ENCODE measurements at regions not wholly inside any gene's neighbourhood (a gene's known extent, or its start where the extent isn't known, plus 50 kb on each side); places are given as distances from the start of the nearest gene placed in this dataset.

DNA sequence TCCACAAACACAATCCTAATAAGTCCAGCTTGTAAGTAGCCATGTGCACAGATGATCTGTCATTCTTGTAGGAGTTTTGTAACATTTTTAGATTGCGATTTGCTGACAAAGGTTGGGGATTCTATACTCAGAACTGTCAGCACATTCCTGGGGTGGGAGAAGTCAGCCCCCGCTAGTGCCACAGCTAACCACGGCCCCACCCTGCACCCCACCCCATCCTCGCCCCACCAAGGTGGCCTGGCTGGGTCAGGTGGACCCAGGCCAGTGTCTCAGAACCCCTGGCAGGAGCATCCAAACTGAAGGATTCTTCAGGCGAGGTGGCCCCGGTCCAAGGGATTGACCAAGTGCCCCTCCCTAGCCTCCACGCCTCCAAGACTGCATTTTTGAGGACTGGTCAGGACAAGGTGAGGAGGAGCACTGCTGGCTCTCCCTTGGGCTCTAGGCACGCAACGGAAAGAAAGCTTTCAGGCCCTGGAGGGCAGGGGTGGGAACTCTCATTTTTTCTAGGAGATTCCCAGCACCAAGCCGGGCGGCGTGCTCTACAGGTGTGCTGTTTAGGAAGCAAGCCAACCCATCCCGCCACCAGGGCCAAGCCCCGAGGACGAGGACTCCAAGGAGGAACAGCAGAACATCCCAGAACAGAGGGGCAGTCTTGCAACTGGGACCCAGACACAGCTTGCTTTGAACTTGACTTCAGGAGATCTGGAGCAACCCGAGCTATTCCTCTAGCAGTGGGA lies 172.8 kb downstream of the BCL11B start:
- no peak for TF ChIP-seq ZFX (IDR thresholded peaks at IDR 0.05)
- TF ChIP-seq, protein P1, sequence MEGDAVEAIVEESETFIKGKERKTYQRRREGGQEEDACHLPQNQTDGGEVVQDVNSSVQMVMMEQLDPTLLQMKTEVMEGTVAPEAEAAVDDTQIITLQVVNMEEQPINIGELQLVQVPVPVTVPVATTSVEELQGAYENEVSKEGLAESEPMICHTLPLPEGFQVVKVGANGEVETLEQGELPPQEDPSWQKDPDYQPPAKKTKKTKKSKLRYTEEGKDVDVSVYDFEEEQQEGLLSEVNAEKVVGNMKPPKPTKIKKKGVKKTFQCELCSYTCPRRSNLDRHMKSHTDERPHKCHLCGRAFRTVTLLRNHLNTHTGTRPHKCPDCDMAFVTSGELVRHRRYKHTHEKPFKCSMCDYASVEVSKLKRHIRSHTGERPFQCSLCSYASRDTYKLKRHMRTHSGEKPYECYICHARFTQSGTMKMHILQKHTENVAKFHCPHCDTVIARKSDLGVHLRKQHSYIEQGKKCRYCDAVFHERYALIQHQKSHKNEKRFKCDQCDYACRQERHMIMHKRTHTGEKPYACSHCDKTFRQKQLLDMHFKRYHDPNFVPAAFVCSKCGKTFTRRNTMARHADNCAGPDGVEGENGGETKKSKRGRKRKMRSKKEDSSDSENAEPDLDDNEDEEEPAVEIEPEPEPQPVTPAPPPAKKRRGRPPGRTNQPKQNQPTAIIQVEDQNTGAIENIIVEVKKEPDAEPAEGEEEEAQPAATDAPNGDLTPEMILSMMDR (conservative IDR thresholded peaks at IDR 0.05) = no peak
- H3K27ac ChIP-seq = no peak overlapping the region

DNA sequence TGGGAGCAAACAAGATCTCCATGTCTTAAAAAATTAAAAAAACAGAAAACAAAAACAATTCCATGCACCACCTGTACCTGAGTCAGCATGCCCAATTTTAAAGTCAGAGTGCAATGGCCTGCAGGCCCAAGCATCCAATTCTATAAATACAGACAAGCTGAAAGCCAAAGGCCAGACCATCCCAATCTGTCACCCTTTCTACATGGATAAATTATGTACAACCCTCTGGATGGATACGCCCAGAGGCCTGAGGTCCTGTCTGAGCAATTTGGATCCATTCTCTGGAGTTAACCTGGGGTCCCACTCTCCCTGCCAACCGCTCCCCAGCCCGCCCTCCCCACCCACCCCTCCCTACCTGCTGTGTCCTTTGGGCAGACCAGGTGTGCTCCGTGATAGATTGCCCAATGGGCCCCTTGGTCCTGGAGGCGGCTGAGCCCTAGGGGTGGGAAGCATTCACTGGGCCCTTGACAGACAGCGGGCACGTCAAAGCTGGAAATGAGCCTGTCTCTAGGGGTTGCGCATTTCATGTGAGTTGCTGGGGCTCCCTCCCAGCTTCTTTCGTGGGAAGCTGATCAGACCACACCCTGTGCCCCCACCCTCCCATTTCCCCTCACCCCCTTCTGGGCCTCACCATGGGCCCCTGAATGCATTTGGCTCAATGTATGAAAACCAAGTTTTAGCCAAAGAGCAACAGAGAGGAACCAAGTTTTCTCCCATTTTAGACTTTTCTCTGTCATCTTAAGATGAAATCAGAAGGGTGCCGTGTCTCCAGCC lies 171.3 kb downstream of the BCL11B start:
- TF ChIP-seq, protein P1 (conservative IDR thresholded peaks at IDR 0.05) = no peak
- TF ChIP-seq ZFX (IDR thresholded peaks at IDR 0.05) = no peak
- H3K27ac ChIP-seq = no peak overlapping the region

DNA sequence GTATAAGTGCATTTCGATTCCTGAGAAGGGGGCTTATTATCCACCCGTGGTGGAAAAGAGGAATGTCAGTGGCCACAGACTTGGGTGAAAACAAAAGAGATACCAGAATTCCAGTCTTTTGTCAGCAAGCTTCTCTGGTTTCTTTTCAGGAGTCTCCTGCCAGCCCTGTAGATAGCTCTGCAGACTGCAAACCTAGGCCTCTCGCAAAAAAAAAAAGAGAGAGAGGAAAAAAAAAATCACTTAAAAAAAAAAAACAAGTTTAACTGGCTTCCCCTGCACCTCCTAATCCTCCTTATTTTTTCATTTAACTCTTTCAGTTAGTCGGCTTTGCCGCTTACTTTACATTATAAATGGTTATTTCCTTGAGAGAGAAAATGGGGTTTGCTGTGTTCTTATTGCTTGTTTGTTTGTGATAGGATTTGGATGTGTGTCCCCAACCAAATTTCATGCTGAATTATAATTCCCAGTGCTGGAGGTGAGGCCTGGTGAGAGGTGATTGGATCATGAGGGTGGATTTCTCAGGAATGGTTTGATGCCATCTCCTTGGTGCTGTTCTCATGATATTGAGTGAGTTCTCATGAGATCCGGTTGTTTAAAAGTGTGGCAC lies 170.0 kb downstream of the BCL11B start:
- no peak overlapping the region for H3K27ac ChIP-seq
- TF ChIP-seq ZFX (IDR thresholded peaks at IDR 0.05) = no peak
- TF ChIP-seq, protein P1 (conservative IDR thresholded peaks at IDR 0.05) = no peak

DNA sequence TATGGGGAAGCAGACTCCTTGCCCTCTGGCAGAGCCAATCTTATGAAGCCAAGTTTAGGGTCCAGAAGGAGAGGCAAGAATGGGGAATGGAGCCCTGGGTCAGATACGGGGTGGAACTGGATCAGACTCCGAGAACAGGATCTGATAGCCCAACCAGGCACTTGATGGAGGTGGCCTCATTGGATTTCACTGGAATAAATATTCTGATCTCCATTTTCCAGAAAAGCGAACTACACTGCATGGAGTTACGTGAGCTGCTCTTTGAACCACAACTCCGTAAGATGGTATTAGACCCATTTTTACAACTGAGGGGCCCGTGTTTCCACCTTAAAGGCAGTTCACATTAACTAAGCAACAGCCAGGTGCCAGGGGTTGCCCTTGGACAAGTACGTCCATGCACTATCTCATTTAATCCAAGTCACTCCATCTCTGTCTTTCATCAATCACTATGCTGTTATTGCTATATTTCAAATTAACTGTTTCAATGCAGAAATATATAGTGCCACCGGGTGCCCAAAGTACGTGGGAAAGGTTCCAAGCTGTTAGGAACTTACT lies 155.2 kb downstream of the BCL11B start:
- TF ChIP-seq, protein P1 (conservative IDR thresholded peaks at IDR 0.05) = no peak
- TF ChIP-seq ZFX (IDR thresholded peaks at IDR 0.05) = no peak
- H3K27ac ChIP-seq = no peak overlapping the region; the same call in 1 of the 2 replicates

DNA sequence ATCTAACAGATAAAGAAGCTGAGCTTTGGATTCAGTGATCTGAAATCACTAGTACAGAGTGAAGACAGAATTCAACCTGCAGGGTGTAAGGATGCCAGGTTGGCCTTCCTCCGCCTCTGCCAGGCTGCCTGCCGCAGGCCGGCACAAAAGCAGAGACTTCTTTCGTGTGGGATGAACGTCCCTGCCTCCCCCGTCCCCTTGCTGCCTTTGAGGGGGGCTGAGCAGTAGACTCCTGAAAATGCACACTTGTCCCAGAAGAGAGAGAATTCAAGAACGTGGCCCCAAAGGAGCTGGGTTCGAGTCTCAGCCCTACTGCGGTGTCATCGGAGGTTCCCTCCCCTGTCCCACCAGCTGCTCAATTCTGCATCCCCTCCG lies 154.3 kb downstream of the BCL11B start:
- no peak overlapping the region for H3K27ac ChIP-seq
- no peak for TF ChIP-seq ZFX (IDR thresholded peaks at IDR 0.05)
- TF ChIP-seq, protein P1 (conservative IDR thresholded peaks at IDR 0.05) = no peak

DNA sequence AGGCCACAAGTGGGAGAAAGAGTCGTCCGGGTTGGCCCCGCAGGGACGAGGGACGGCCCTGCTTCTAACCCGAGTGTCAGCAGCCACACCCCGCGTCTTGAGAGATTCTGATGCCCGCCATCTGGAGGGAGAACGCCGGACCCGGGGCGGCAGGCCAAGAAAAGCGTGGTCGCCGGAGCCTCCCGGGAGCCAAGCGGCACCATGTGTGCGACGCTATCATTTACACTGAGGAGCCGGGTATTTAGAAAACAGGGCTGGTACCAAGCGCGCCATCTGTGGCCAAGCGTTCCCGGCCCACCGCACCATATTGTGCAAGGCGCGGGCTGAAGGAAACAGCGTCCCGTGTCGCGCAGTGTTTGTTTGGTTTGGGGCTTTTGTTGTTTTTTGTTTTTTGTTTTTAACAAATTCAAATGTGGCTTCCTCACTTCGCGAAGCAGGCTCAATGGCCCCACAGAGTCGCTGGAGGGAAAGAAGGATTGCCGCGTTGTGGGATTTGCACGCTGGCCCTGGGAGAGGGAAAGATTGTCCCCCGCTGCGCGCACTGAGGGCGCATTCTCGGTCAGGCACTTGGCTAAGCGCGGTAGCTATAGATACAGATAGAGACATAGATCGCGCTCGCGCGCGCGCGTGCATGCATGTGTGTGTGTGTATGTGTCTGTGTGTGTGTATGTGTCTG lies 153.8 kb downstream of the BCL11B start:
- TF ChIP-seq ZFX (IDR thresholded peaks at IDR 0.05) = no peak
- TF ChIP-seq, protein P1 (conservative IDR thresholded peaks at IDR 0.05) = no peak
- H3K27ac ChIP-seq = no peak overlapping the region
